CD14-positive monocyte (primary cell): ENCODE measurements at regions not wholly inside any gene's neighbourhood (a gene's known extent, or its start where the extent isn't known, plus 50 kb on each side); places are given as distances from the start of the nearest gene placed in this dataset.

Experiments
- DNase-seq, 3 donors: peaks; one replicate each; pipeline ENCODE4 v3.0.0-alpha.2; 2011 to 2022
- H2AFZ ChIP-seq: 2 replicates; pipeline ENCODE4 v1.6.0; 2012; ENCODE audit warnings: mild to moderate bottlenecking, low read depth, low read length, inconsistent platforms; ENCODE audit not compliant: insufficient read depth, poor library complexity, severe bottlenecking
- H3K27ac ChIP-seq, 2 donors: 1 replicate in 1 of 2; 2 replicates in 1 of 2; pipeline ENCODE4 v1.5.1; 2012 to 2013; ENCODE audit warnings: low read length in 2 of 2, control low read depth in 1 of 2, inconsistent platforms in 1 of 2, low read depth in 1 of 2, mild to moderate bottlenecking in 1 of 2
- H3K27me3 ChIP-seq, 2 donors: one replicate each; pipeline versions ENCODE4 v1.6.0 to v1.6.1; 2011 to 2013; ENCODE audit warnings: low read length in 2 of 2; ENCODE audit not compliant: control insufficient read depth in 2 of 2, insufficient read depth in 2 of 2
- H3K36me3 ChIP-seq, 2 donors: replicated peaks in 1 of 2; 1 replicate in 1 of 2; 2 replicates in 1 of 2; pipeline versions ENCODE4 v1.5.1 to v1.6.1; 2012 to 2013; ENCODE audit warnings: low read length in 2 of 2, control low read depth in 1 of 2, inconsistent platforms in 1 of 2, mild to moderate bottlenecking in 1 of 2; ENCODE audit not compliant: insufficient read depth in 2 of 2, control insufficient read depth in 1 of 2
- H3K4me1 ChIP-seq, 2 donors: 1 replicate in 1 of 2; 2 replicates in 1 of 2; pipeline versions ENCODE4 v1.5.1 to v1.6.1; 2012 to 2013; ENCODE audit warnings: low read length in 2 of 2, control low read depth in 1 of 2, inconsistent platforms in 1 of 2, mild to moderate bottlenecking in 1 of 2, moderate library complexity in 1 of 2; ENCODE audit not compliant: insufficient read depth in 2 of 2, control insufficient read depth in 1 of 2
- H3K4me2 ChIP-seq: replicated peaks from 2 replicates; pipeline ENCODE3; 2012; ENCODE audit warnings: low read length, moderate library complexity, mild to moderate bottlenecking; ENCODE audit not compliant: poor library complexity, severe bottlenecking; ENCODE audit errors: extremely low read depth
- H3K4me3 ChIP-seq, 3 experiments: fragments of 200-600 bp in 1 of 3; sonication (generic) in 1 of 3; replicated peaks in 1 of 3; 1 replicate in 2 of 3; 2 replicates in 1 of 3; pipeline ENCODE4 v1.5.1; 2011 to 2013; ENCODE audit warnings: low read length in 3 of 3, mild to moderate bottlenecking in 3 of 3, control low read depth in 2 of 3, low read depth in 2 of 3, inconsistent platforms in 1 of 3, moderate library complexity in 1 of 3
- H3K79me2 ChIP-seq: 2 replicates; pipeline ENCODE4 v1.6.0; 2012; ENCODE audit warnings: mild to moderate bottlenecking, control low read depth, inconsistent platforms, low read length, moderate library complexity; ENCODE audit not compliant: insufficient read depth
- H3K9ac ChIP-seq: 2 replicates; pipeline ENCODE4 v1.6.0; 2017; ENCODE audit warnings: low read length, mild to moderate bottlenecking; ENCODE audit not compliant: insufficient read depth, poor library complexity, severe bottlenecking
- H3K9me3 ChIP-seq, 2 donors: replicated peaks in 1 of 2; 1 replicate in 1 of 2; 2 replicates in 1 of 2; pipeline versions ENCODE4 v1.5.1 to v1.6.1; 2012 to 2013; ENCODE audit warnings: low read length in 2 of 2, control low read depth in 1 of 2; ENCODE audit not compliant: control insufficient read depth in 1 of 2, insufficient read depth in 1 of 2
- H4K20me1 ChIP-seq: 2 replicates; pipeline ENCODE4 v1.6.0; 2012; ENCODE audit warnings: mild to moderate bottlenecking, low read length, control low read depth, moderate library complexity; ENCODE audit not compliant: insufficient read depth
- H3K27ac Mint-ChIP-seq, 7 donors: one replicate each; pipeline ENCODE4 v1.8.0; 2020; ENCODE audit warnings: mild to moderate bottlenecking in 7 of 7, mixed read lengths in 7 of 7, moderate library complexity in 6 of 7, inconsistent platforms in 2 of 7
- H3K27me3 Mint-ChIP-seq, 3 donors: one replicate each; pipeline ENCODE4 v1.8.0; 2021 to 2022; ENCODE audit warnings: low read depth in 3 of 3, mild to moderate bottlenecking in 3 of 3, mixed read lengths in 3 of 3, moderate library complexity in 3 of 3, inconsistent platforms in 1 of 3
- H3K36me3 Mint-ChIP-seq, 2 donors: one replicate each; pipeline ENCODE4 v1.8.0; 2020; ENCODE audit warnings: mixed read lengths in 2 of 2, inconsistent platforms in 1 of 2, mild to moderate bottlenecking in 1 of 2
- H3K4me1 Mint-ChIP-seq: one replicate; pipeline ENCODE4 v1.8.0; 2020; ENCODE audit warnings: mild to moderate bottlenecking, mixed read lengths
- H3K4me3 Mint-ChIP-seq, 2 donors: one replicate each; pipeline ENCODE4 v1.8.0; 2020; ENCODE audit warnings: mild to moderate bottlenecking in 2 of 2, mixed read lengths in 2 of 2, moderate library complexity in 1 of 2
- H3K9me3 Mint-ChIP-seq, 7 donors: one replicate each; pipeline ENCODE4 v1.8.0; 2020 to 2022; ENCODE audit warnings: mixed read lengths in 7 of 7, mild to moderate bottlenecking in 6 of 7, moderate library complexity in 6 of 7, inconsistent platforms in 2 of 7
- WGBS: methylation state at CpG from one replicate; pipeline ENCODE4 v1.1.5; 2013; ENCODE audit warnings: missing lambda C conversion rate; ENCODE audit not compliant: insufficient coverage; 5-methylcytosine and 5-hydroxymethylcytosine counted together
- intact Hi-C, 2 donors: fragments of 100-400 bp; cut with micrococcal nuclease; formaldehyde crosslinking; loops; one replicate each; pipeline versions ENCODE4 v1.15.0 to v1.15.1; 2023
- TF ChIP-seq, protein P1 (sequence below): fragments of 200-600 bp; IDR thresholded peaks from one replicate; pipeline ENCODE4 v1.8.0; 2022; ENCODE audit warnings: antibody characterized with exemption, mild to moderate bottlenecking

DNA sequence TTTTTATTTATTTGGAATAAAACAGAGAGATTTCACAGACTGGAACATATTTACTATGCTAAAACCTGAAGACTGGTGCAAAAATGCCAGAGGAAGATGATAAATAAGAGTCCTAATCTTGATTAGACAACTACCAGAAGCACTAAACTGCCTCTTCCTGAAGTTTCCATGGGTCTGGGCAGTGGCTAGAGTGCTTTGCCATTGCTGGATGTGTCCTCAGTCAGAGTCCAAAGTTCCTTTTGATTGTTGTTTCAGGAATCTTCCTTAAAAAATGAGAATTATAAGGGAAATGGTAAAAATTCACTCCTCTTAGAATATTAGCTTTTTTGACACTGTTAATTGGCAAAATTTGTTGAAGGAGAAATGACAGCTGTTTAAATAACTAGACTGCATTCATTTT, 86.3 kb upstream of the AHR start:
- no peaks in the 10 kb centered on the region for H3K36me3 ChIP-seq
- peaks cover 0 to 8% of the 10 kb centered on the region in 2 donors for H3K9me3 ChIP-seq
- TF ChIP-seq, protein P1, sequence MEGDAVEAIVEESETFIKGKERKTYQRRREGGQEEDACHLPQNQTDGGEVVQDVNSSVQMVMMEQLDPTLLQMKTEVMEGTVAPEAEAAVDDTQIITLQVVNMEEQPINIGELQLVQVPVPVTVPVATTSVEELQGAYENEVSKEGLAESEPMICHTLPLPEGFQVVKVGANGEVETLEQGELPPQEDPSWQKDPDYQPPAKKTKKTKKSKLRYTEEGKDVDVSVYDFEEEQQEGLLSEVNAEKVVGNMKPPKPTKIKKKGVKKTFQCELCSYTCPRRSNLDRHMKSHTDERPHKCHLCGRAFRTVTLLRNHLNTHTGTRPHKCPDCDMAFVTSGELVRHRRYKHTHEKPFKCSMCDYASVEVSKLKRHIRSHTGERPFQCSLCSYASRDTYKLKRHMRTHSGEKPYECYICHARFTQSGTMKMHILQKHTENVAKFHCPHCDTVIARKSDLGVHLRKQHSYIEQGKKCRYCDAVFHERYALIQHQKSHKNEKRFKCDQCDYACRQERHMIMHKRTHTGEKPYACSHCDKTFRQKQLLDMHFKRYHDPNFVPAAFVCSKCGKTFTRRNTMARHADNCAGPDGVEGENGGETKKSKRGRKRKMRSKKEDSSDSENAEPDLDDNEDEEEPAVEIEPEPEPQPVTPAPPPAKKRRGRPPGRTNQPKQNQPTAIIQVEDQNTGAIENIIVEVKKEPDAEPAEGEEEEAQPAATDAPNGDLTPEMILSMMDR = no peak
- no peak overlapping the region for H3K27ac ChIP-seq
- H3K27me3 ChIP-seq = no peaks in the 10 kb centered on the region
- no peaks in the 10 kb centered on the region for H3K79me2 ChIP-seq
- peaks cover 4 to 16% (median 12%) of the 10 kb centered on the region in 7 donors for H3K9me3 Mint-ChIP-seq
- H4K20me1 ChIP-seq = no peaks in the 10 kb centered on the region
- H3K4me3 ChIP-seq = no peak overlapping the region
- intact Hi-C loops = no loop called here
- no peaks in the 10 kb centered on the region for H3K4me1 Mint-ChIP-seq
- no peak overlapping the region for H3K4me2 ChIP-seq
- H3K4me1 ChIP-seq = no peaks in the 10 kb centered on the region
- DNase-seq = no peak
- H3K36me3 Mint-ChIP-seq = no peaks in the 10 kb centered on the region
- peaks cover 0 to 2% (median 0%) of the 10 kb centered on the region in 3 donors for H3K27me3 Mint-ChIP-seq
- no peak overlapping the region for H3K4me3 Mint-ChIP-seq
- H3K27ac Mint-ChIP-seq = no peak overlapping the region
- H2AFZ ChIP-seq = no peak overlapping the region
- H3K9ac ChIP-seq = no peak overlapping the region

DNA sequence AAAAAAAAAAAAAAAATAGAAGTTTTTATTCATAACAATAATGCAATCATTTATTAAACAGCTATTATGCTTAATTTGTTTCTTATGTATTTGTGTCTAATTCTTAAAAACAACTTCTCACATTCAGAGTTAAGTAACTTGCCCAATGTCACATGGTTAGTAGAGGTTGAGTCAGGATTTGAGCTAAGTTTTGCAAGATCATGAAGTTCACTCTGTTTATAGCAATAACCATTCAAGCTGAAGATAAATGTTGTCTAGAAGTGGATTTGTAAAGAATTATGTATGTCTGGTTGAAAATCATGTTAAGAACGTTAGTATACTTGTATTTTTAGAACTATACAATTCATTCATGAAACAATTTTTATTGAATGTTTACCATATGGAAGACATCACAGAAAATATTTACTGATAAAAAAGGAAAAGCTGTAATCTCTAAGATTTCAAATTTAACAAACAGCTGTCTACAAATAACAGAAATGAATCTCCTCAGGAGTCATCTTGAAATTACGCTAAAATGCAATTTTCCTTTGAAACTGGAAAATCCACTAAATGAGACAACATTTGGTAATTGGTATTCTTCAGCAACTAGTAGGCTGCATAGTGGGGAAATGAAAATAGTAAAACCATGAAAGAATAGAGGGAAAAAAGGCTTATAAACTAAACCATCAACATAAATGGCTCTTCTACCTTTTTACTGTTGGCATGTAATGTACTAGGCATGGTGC, 70.5 kb upstream of the AHR start:
- Mint-ChIP-seq H3K27ac (peak overlapping the region in 6 of 7 donors; percentile 46 to 87 (median 82)), H3K36me3 (peaks cover 2 to 6% of the 10 kb centered on the region in 2 donors), H3K27me3 (peaks cover 0 to 3% (median 0%) of the 10 kb centered on the region in 3 donors), H3K4me3 (no peak overlapping the region), H3K4me1 (peaks cover 9% of the 10 kb centered on the region), H3K9me3 (peaks cover 0 to 2% (median 0%) of the 10 kb centered on the region in 7 donors)
- intact Hi-C loops = no loop called here
- no peaks in the 10 kb centered on the region for H3K36me3 ChIP-seq
- no CpG with 5 or more reads among the region's 2 CpGs for WGBS
- no peaks in the 10 kb centered on the region for H3K27me3 ChIP-seq
- H3K9ac ChIP-seq = no peak overlapping the region
- no peaks in the 10 kb centered on the region for H4K20me1 ChIP-seq
- peak overlapping the region; percentile 13 for H3K4me2 ChIP-seq
- peak overlapping the region; percentile 21 to 75 for H3K27ac ChIP-seq
- no peaks in the 10 kb centered on the region for H3K79me2 ChIP-seq
- TF ChIP-seq, protein P1 = no peak
- H3K9me3 ChIP-seq = no peaks in the 10 kb centered on the region
- peak; percentile 74 to 88 (median 86) for DNase-seq
- H3K4me1 ChIP-seq = peaks cover 7 to 18% of the 10 kb centered on the region in 2 donors
- no peak overlapping the region for H2AFZ ChIP-seq
- no peak overlapping the region for H3K4me3 ChIP-seq
